ENCODE measurements at regions not wholly inside any gene's neighbourhood (a gene's known extent, or its start where the extent isn't known, plus 50 kb on each side); places are given as distances from the start of the nearest gene placed in this dataset.
"Not testable (repeated sequence)": the region's sequence is repeated elsewhere in the genome, so short reads cannot be mapped to it uniquely, and the experiment has no call there.

DNA sequence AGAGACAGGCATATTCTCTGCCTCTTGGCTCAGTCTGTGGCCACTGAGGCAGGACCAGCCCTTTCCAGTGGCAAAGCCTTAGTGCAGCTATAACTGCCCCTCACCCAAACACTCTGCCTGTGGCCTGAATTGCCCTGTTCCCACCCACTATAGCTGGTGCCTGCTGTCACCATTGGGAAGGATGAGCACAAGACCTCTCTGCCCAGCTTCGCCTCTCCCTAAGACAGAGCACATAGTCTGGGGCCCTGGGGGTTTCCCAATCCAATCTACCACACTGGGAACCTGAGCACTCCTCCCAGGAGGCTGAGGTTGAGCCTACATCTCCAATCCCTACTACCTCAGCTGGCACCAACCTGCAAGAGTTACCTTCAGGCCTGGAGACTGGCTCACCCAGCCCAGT is 670.4 kb downstream of the JRKL start:
- Histone ChIP-seq H3K27me3 (ENCODE audit: control insufficient read depth, low read length) (no peaks in the 10 kb centered on the region), H4K20me1 (ENCODE audit: control insufficient read depth, insufficient read depth, low read depth, low read length) (no peaks in the 10 kb centered on the region), H3K4me1 (ENCODE audit: control insufficient read depth, low read length) (no peaks in the 10 kb centered on the region), H3K36me3 (ENCODE audit: control insufficient read depth, low read length) (no peaks in the 10 kb centered on the region), H3K9me3 (ENCODE audit: control insufficient read depth, insufficient read depth, low read length) (no peaks in the 10 kb centered on the region), H3K4me2 (ENCODE audit: low read length) (no peak overlapping the region), H3K79me2 (ENCODE audit: control insufficient read depth, low read length) (no peaks in the 10 kb centered on the region), H3K27ac (ENCODE audit: low read depth, low read length) (no peak overlapping the region), H3F3A (ENCODE audit: control insufficient read depth, insufficient read depth) (no peaks in the 10 kb centered on the region), H3K4me3 (ENCODE audit: low read length) (no peak overlapping the region), H3K9me2 (replicated peaks; ENCODE audit: control insufficient read depth, low read length) (no peaks in the 10 kb centered on the region)
- no peak for TF ChIP-seq EZH2phosphoT487 (IDR thresholded peaks at IDR 0.05; ENCODE audit: borderline replicate concordance, low read length)
- TF ChIP-seq, protein P1, sequence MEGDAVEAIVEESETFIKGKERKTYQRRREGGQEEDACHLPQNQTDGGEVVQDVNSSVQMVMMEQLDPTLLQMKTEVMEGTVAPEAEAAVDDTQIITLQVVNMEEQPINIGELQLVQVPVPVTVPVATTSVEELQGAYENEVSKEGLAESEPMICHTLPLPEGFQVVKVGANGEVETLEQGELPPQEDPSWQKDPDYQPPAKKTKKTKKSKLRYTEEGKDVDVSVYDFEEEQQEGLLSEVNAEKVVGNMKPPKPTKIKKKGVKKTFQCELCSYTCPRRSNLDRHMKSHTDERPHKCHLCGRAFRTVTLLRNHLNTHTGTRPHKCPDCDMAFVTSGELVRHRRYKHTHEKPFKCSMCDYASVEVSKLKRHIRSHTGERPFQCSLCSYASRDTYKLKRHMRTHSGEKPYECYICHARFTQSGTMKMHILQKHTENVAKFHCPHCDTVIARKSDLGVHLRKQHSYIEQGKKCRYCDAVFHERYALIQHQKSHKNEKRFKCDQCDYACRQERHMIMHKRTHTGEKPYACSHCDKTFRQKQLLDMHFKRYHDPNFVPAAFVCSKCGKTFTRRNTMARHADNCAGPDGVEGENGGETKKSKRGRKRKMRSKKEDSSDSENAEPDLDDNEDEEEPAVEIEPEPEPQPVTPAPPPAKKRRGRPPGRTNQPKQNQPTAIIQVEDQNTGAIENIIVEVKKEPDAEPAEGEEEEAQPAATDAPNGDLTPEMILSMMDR (IDR thresholded peaks at IDR 0.05; ENCODE audit: low read depth, low read length, poor library complexity, severe bottlenecking) = no peak

DNA sequence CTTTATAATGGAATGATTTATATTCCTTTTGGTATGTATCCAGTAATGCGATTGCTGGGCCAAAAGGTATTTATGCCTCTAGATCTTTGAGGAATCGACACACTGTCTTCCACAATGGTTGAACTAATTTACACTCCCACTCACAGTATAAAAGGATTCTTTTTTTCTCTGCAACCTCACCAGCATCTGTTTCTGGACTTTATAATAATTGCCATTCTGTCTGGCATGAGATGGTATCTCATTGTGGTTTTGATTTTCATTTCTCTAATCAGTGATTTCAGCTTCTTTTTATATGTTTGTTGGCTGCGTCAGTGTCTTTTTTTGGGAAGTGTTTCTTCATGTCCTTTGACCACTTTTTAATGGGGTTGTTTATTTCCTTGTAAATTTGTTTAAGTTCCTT is 679.3 kb downstream of the JRKL start:
- Histone ChIP-seq H3K4me3 (ENCODE audit: low read length) (no peak overlapping the region), H3K4me1 (ENCODE audit: control insufficient read depth, low read length) (no peaks in the 10 kb centered on the region), H4K20me1 (ENCODE audit: control insufficient read depth, insufficient read depth, low read depth, low read length) (no peaks in the 10 kb centered on the region), H3K36me3 (ENCODE audit: control insufficient read depth, low read length) (no peaks in the 10 kb centered on the region), H3K79me2 (ENCODE audit: control insufficient read depth, low read length) (no peaks in the 10 kb centered on the region), H3K4me2 (ENCODE audit: low read length) (no peak overlapping the region), H3K9me2 (replicated peaks; ENCODE audit: control insufficient read depth, low read length) (no peaks in the 10 kb centered on the region), H3K9me3 (ENCODE audit: control insufficient read depth, insufficient read depth, low read length) (no peaks in the 10 kb centered on the region; the same call in 1 of the 2 replicates), H3K27ac (ENCODE audit: low read depth, low read length) (no peak overlapping the region), H3F3A (ENCODE audit: control insufficient read depth, insufficient read depth) (no peaks in the 10 kb centered on the region), H3K27me3 (ENCODE audit: control insufficient read depth, low read length) (no peaks in the 10 kb centered on the region)
- TF ChIP-seq, protein P1 (IDR thresholded peaks at IDR 0.05; ENCODE audit: low read depth, low read length, poor library complexity, severe bottlenecking) = no peak
- no peak for TF ChIP-seq EZH2phosphoT487 (IDR thresholded peaks at IDR 0.05; ENCODE audit: borderline replicate concordance, low read length)

DNA sequence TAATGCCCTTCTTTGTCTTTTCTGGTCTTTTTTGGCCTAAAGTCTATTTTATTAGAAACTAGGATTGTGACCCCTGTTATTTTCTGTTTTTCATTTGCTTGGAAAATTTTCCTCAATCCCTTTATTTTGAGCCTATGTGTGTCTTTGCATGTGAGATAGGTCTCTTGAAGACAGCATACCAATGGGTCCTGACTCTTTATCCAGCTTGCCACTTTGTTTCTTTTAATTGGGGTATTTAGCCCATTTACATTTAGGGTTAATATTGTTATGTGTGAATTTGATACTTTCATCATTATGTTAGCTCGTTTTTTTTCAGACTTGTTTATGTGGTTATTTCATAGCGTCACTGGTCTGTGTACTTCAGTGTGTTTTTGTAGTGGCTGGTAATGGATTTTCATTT is 682.6 kb downstream of the JRKL start:
- TF ChIP-seq, protein P1 (IDR thresholded peaks at IDR 0.05; ENCODE audit: low read depth, low read length, poor library complexity, severe bottlenecking) = no peak
- TF ChIP-seq EZH2phosphoT487 (IDR thresholded peaks at IDR 0.05; ENCODE audit: borderline replicate concordance, low read length) = no peak

DNA sequence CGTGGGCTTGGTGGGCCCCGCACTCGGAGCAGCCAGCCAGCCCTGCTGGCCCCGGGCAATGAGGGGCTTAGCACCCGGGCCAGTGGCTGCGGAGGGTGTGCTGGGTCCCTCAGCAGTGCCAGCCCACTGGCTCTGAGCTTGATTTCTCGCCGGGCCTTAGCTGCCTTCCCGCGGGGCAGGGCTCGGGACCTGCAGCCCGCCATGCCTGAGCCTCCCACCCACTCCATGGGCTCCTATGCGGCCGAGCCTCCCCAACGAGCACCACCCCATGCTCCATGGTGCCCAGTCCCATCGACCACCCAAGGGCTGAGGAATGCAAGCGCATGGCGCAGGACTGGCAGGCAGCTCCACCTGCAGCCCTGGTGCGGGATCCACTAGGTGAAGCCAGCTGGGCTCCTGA is 686.9 kb downstream of the JRKL start:
- not testable (repeated sequence) for H3K9me3 ChIP-seq (ENCODE audit: control insufficient read depth, insufficient read depth, low read length); H3K79me2 ChIP-seq (ENCODE audit: control insufficient read depth, low read length); H3K36me3 ChIP-seq (ENCODE audit: control insufficient read depth, low read length); H3K27ac ChIP-seq (ENCODE audit: low read depth, low read length); H4K20me1 ChIP-seq (ENCODE audit: control insufficient read depth, insufficient read depth, low read depth, low read length); H3F3A ChIP-seq (ENCODE audit: control insufficient read depth, insufficient read depth); H3K9me2 ChIP-seq (replicated peaks; ENCODE audit: control insufficient read depth, low read length); H3K4me2 ChIP-seq (ENCODE audit: low read length); H3K4me1 ChIP-seq (ENCODE audit: control insufficient read depth, low read length); H3K27me3 ChIP-seq (ENCODE audit: control insufficient read depth, low read length); H3K4me3 ChIP-seq (ENCODE audit: low read length)

More for the DNA sequence above, 682.6 kb downstream of the JRKL start:
- Histone ChIP-seq H3K79me2 (ENCODE audit: control insufficient read depth, low read length) (no peaks in the 10 kb centered on the region), H3K27me3 (ENCODE audit: control insufficient read depth, low read length) (no peaks in the 10 kb centered on the region), H3K9me3 (ENCODE audit: control insufficient read depth, insufficient read depth, low read length) (no peaks in the 10 kb centered on the region; the same call in 1 of the 2 replicates), H3K4me2 (ENCODE audit: low read length) (no peak overlapping the region), H3K36me3 (ENCODE audit: control insufficient read depth, low read length) (no peaks in the 10 kb centered on the region), H4K20me1 (ENCODE audit: control insufficient read depth, insufficient read depth, low read depth, low read length) (no peaks in the 10 kb centered on the region), H3K9me2 (replicated peaks; ENCODE audit: control insufficient read depth, low read length) (no peaks in the 10 kb centered on the region), H3K4me3 (ENCODE audit: low read length) (no peak overlapping the region), H3K4me1 (ENCODE audit: control insufficient read depth, low read length) (no peaks in the 10 kb centered on the region), H3K27ac (ENCODE audit: low read depth, low read length) (no peak overlapping the region), H3F3A (ENCODE audit: control insufficient read depth, insufficient read depth) (no peaks in the 10 kb centered on the region)
